Pulmonary artery endothelial cell (primary cell): ENCODE measurements at regions not wholly inside any gene's neighbourhood (a gene's known extent, or its start where the extent isn't known, plus 50 kb on each side); places are given as distances from the start of the nearest gene placed in this dataset.

ENCODE experiments used
- DNase-seq: peaks from one replicate; pipeline ENCODE4 v3.0.0-alpha.2; 2011; ENCODE audit warnings: low read depth, low spot score

GRCh38 chr3:34365231-34365630 is 566.8 kb downstream of the PDCD6IP start:
- DNase-seq, result no peak

- no peak for DNase-seq
These were observed 567.3 kb downstream of the PDCD6IP start for GRCh38 chr3:34365771-34366170.

DNA sequence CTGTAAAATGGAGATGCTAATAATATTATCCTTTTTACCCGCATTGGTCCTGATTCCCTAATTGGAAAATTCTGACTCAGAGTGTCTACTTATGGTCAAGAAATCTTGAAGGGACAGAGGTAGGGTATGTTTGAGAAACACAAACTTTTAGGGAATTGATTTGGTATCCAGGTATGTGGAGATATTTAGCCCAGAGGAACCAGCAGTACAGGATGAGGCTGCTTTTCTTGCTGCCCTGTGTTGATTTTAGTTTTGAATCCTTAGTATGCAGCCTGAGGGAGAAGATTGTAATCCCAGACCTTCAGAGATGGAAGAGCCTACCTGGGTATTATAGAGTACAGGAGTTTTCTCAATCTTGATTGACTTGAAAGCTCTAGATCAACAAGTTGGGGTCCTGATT is 569.1 kb downstream of the PDCD6IP start:
- no peak for DNase-seq

- DNase-seq, result no peak
These were observed 576.1 kb downstream of the PDCD6IP start for GRCh38 chr3:34374521-34374920.

DNA sequence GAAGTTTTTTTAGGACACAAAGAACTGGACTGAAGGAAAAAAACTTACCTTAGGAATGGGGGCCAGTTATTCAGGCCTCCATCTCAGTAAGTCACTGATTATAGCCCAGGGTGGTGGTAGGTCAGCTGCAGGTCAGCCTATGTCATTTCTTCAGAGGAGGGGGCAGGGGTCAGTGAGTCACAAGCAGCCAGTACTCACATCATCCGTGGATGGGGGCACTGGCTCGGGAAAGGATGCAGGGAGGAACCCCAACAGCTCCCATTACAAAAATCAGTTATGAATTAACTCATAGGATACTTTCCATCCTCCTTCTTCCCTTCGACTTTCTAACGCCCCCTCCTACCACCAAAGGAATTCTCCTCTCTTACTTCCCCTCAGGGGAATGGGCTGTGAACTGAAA is 578.3 kb downstream of the PDCD6IP start:
- DNase-seq, result no peak

- no peak for DNase-seq
These were observed 579.5 kb downstream of the PDCD6IP start for GRCh38 chr3:34377961-34378360.

- DNase-seq, result no peak
These were observed 582.8 kb downstream of the PDCD6IP start for GRCh38 chr3:34381243-34381642.

DNA sequence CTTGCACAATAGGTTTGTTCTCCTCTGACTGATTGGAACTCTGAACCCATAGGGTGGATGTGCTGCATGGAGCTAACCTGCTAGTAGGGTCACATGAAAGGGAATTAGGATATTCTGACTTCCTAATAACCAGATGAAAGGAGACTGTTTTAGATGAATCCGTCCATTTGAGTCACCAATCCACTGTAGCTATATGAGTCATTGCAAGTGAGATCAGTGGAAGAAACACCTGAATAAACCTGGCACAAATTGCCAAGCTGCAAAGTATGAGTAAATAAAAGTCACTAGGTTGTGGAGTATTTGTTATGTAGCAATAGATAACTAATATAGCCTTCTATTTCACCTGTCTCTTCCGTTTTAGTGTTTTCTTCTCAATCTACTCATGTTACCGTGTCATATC is 584.4 kb downstream of the PDCD6IP start:
- DNase-seq, result no peak

- DNase-seq, result no peak
These were observed 587.9 kb downstream of the PDCD6IP start for GRCh38 chr3:34386309-34386708.

DNA sequence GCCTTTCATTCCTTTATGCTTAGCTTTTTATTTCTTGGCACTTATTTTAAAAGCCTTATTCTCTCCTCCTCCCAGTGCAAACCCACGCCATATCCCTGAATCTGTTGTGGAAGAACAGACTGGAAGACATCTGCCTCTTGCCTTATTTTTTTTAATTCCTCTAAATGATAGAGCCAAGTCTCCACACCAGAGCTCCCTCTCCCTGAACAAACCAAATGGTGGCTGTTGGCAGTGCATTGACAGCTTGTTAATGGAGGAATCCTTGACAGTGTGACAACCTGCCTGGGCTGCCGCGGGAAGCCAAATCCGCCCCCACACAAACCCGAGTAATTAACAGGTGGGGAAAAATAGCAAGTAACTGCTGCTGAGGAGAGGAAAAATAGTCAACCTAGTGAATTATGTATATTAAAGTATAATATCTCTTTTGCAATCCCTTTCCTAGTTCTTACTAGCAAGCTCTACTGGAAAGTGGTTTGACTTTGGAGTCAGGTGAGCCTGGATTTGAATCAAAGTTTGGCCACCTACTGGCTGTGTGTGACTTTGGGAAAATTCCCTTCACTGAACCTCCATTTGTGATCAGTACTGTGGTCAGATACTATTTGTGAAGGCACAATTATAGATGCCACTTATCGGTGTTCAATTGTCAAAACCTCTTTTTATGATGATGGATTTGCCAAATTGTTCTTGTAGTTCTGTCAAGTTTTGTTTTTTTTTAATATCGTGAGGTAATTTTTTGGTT is 589.6 kb downstream of the PDCD6IP start:
- no peak for DNase-seq

GRCh38 chr3:34388830-34389229 is 590.4 kb downstream of the PDCD6IP start:
- DNase-seq, result no peak

DNA sequence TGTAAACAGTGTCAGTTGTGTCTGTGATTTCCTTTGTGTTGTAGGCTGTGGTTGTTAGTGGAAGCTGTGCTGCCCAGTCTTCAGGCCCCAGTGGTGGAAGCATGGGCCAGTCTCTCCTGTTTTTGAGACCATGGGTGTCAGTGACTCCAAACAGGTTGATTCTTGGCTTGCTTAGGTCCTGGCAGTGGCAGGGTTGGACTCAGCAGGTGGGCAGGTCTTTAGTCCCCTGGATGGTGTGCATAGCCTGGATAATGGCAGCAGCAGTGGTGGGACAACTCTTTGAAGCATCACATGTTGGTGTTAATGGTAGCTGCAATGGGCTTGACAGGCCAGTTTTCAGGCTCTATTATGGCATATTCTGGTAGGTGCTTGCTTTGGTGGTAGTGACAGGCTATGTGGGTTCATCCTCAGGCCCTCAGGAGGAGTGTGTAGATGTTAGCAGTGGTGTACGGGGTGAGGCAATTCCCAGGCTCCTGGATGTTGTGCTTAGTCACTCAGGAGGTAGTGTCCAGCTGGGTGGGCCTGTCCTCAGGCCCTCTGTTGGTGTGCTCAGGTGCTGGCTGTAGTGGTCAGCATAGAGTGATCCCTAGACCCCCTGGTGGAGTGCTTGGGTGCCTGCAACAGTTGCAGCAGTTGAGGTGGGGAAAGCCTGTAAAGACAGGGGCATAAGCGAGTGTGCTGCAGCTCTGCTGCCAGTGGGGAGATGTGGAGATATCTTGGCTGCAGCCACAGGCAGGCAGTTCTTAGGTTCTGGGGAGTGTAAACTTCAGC is 596.7 kb downstream of the PDCD6IP start:
- no peak for DNase-seq

- DNase-seq, result no peak
These were observed 597.9 kb downstream of the PDCD6IP start for GRCh38 chr3:34396288-34396687.

GRCh38 chr3:34396956-34397355 is 598.5 kb downstream of the PDCD6IP start:
- DNase-seq, result no peak

DNA sequence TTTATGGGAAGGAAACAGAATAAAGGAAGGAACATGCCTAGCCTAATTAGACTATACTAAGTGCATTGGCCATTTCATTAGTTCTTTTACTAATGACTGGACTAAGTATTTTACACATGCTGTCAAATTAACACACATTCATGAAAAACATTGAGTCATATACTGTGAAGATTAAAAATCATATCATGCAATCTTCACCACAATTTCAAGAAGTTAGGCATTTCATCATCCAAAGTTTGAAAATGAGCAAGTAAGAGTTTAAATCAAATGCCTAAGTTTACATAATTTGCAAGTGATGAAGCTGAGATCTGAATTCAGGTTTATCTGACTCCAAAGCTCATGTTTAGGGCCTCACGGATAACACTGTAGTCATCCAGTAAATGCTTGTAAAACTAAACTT is 601.0 kb downstream of the PDCD6IP start:
- DNase-seq, result no peak

DNA sequence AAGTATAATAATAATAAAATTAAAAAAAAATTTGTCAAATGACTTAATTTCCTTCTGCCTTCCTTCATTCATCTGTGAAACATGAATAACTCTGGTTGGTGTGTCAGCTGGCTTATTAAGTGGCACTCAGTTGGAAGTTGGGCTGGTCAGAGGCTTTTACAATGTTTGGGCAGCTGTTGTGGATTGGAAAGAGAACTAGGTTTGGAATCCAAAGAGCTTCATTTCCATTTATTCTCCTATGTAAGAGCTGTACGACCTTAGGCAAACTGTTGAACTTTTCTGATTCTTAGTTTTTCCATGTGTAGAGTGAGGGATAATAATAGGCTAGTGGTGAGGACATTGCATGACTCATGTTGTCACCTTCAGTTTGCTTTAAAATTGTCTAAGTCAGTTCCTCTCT is 606.7 kb downstream of the PDCD6IP start:
- no peak for DNase-seq

DNA sequence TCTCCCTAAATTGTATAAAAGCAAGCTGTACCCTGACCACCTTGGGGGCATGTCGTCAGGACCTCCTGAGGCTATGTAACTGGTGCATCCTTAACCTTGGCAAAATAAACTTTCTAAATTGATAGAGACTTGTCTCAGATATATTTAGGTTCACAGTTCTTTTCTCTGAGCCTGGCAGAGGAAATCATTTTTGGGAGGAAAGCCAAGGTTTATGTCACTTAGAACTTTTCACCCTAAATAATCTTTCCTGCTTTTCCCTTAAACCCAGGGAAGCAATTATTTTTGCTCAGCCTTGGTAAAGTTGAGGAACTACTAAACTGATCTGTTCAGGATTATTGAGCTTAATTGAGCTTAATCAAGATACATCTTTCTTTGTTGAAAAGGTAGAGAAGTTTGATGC is 608.9 kb downstream of the PDCD6IP start:
- no peak for DNase-seq

- DNase-seq, result no peak
These were observed 609.7 kb downstream of the PDCD6IP start for GRCh38 chr3:34408088-34408487.

DNA sequence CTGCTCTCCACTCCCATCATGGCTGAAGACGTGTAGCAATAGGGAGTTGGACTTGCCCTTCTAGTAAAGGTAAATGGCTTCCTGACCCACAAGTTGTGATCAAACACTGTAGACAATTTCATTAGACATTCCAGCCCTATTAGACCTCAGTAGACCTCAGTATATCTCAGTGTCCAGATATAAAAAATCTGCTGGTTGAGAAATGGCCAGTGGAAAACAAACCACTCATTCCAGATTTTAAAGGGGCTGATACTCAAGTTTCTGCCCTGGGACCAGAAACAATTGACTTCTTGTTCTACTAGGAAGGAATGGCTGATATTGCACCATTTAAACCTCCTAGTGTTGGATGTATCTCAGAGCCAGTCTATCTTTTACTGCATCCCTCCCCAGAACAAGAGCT is 613.2 kb downstream of the PDCD6IP start:
- no peak for DNase-seq

GRCh38 chr3:34419801-34420200 is 621.4 kb downstream of the PDCD6IP start:
- no peak for DNase-seq

- DNase-seq, result no peak
These were observed 623.3 kb downstream of the PDCD6IP start for GRCh38 chr3:34421762-34422161.

DNA sequence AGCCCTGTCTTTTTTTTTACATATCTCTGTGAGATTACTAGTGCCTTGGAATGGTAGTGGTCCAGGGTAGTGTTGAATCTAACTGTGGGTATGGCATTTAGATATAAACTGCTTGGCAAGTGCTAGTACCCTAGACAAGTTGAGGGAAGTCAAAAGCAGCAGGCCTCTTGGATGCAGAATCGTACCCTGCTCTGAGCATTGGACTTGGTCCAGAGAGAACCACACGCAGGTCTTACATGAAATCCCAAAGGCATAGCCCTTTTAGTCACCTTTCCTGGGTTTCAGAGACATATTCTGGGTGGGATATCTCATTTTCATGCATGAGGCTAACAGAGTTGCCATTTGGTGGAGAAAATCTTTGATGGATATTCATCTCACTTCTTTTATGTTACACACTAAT is 641.4 kb downstream of the PDCD6IP start:
- no peak for DNase-seq

DNA sequence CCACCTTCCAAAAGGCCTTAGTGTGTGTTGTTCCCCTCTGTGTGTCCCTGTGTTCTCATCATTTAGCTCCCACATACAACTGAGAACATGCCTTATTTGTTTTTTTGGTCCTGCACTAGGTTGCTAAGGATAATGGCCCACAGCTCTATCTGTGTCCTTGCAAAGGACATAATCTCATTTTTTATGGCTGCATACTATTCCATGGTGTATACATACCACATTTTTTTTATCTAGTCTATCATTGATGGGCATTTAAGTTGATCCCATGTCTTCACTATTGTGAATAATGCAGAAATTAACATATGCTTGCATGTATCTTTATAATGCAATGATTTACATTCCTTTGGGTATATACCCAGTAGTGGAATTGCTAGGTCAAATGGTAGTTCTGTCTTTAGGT is 645.7 kb downstream of the PDCD6IP start:
- DNase-seq, result no peak
